Nephron progenitor cell (in vitro differentiated cells): ENCODE measurements at regions not wholly inside any gene's neighbourhood (a gene's known extent, or its start where the extent isn't known, plus 50 kb on each side); places are given as distances from the start of the nearest gene placed in this dataset.

Experiments used
- DNase-seq: peaks from one replicate; pipeline ENCODE4 v3.0.0; 2021
- H3K27ac Mint-ChIP-seq: 2 replicates; pipeline ENCODE4 v1.8.0; 2021; ENCODE audit warnings: mild to moderate bottlenecking, moderate library complexity, mixed read lengths
- H3K27me3 Mint-ChIP-seq: 2 replicates; pipeline ENCODE4 v1.8.0; 2021; ENCODE audit warnings: mild to moderate bottlenecking, low read depth, mixed read lengths; ENCODE audit not compliant: poor library complexity
- H3K36me3 Mint-ChIP-seq: 2 replicates; pipeline ENCODE4 v1.8.0; 2021; ENCODE audit warnings: low read depth, mixed read lengths
- H3K4me1 Mint-ChIP-seq: 2 replicates; pipeline ENCODE4 v1.8.0; 2021; ENCODE audit warnings: mixed read lengths
- H3K4me3 Mint-ChIP-seq: 2 replicates; pipeline ENCODE4 v1.8.0; 2021; ENCODE audit warnings: mild to moderate bottlenecking, moderate library complexity, mixed read lengths
- H3K9me3 Mint-ChIP-seq: 2 replicates; pipeline ENCODE4 v1.8.0; 2021; ENCODE audit warnings: mild to moderate bottlenecking, moderate library complexity, mixed read lengths
- CTCF ChIP-seq: fragments of 200-600 bp; sonication (generic); IDR thresholded peaks from 2 replicates; pipeline ENCODE4 v1.5.0; 2021; ENCODE audit warnings: antibody characterized with exemption

- DNase-seq = no peak
- Mint-ChIP-seq H3K27me3 (peaks cover 8% of the 10 kb centered on the region), H3K9me3 (peaks cover 6% of the 10 kb centered on the region), H3K27ac (no peak overlapping the region), H3K4me3 (no peak overlapping the region), H3K36me3 (no peaks in the 10 kb centered on the region), H3K4me1 (no peaks in the 10 kb centered on the region)
- peak; percentile 45 for TF ChIP-seq CTCF
Observed at GRCh38 chr14:30330445-30330844, 228.5 kb upstream of the G2E3 start.

GRCh38 chr14:30331030-30331429 lies 227.9 kb upstream of the G2E3 start:
- TF ChIP-seq CTCF = no peak
- peaks cover 6% of the 10 kb centered on the region for H3K9me3 Mint-ChIP-seq
- peaks cover 4% of the 10 kb centered on the region for H3K27me3 Mint-ChIP-seq
- no peak overlapping the region for H3K4me3 Mint-ChIP-seq
- no peaks in the 10 kb centered on the region for H3K36me3 Mint-ChIP-seq
- H3K27ac Mint-ChIP-seq = no peak overlapping the region
- no peak for DNase-seq
- no peaks in the 10 kb centered on the region for H3K4me1 Mint-ChIP-seq

GRCh38 chr14:30332374-30332773 lies 226.6 kb upstream of the G2E3 start:
- H3K9me3 Mint-ChIP-seq = peaks cover 6% of the 10 kb centered on the region
- no peaks in the 10 kb centered on the region for H3K36me3 Mint-ChIP-seq
- H3K4me3 Mint-ChIP-seq = no peak overlapping the region
- TF ChIP-seq CTCF = no peak
- no peaks in the 10 kb centered on the region for H3K4me1 Mint-ChIP-seq
- no peak for DNase-seq
- H3K27me3 Mint-ChIP-seq = peaks cover 3% of the 10 kb centered on the region
- H3K27ac Mint-ChIP-seq = no peak overlapping the region

GRCh38 chr14:30333934-30334333 lies 225.0 kb upstream of the G2E3 start:
- H3K4me1 Mint-ChIP-seq = no peaks in the 10 kb centered on the region
- H3K4me3 Mint-ChIP-seq = no peak overlapping the region
- H3K36me3 Mint-ChIP-seq = no peaks in the 10 kb centered on the region
- no peak for TF ChIP-seq CTCF
- peaks cover 6% of the 10 kb centered on the region for H3K9me3 Mint-ChIP-seq
- no peak overlapping the region for H3K27ac Mint-ChIP-seq
- no peak for DNase-seq
- H3K27me3 Mint-ChIP-seq = peaks cover 3% of the 10 kb centered on the region

- Mint-ChIP-seq H3K27me3 (peaks cover 4% of the 10 kb centered on the region), H3K27ac (no peak overlapping the region), H3K4me3 (no peak overlapping the region), H3K4me1 (no peaks in the 10 kb centered on the region), H3K36me3 (no peaks in the 10 kb centered on the region), H3K9me3 (no peaks in the 10 kb centered on the region)
- TF ChIP-seq CTCF = no peak
- DNase-seq = no peak
Observed at GRCh38 chr14:30337456-30337855, 221.5 kb upstream of the G2E3 start.

GRCh38 chr14:30339311-30339901 lies 219.6 kb upstream of the G2E3 start:
- Mint-ChIP-seq H3K36me3 (no peaks in the 10 kb centered on the region), H3K27me3 (peaks cover 3% of the 10 kb centered on the region), H3K9me3 (no peaks in the 10 kb centered on the region), H3K4me1 (no peaks in the 10 kb centered on the region), H3K27ac (no peak overlapping the region), H3K4me3 (no peak overlapping the region)
- TF ChIP-seq CTCF = no peak
- DNase-seq = no peak
